Lung (tissue), 11 donors: ENCODE measurements at regions not wholly inside any gene's neighbourhood (a gene's known extent, or its start where the extent isn't known, plus 50 kb on each side); places are given as distances from the start of the nearest gene placed in this dataset.
A peak's percentile ranks its signal among the peaks of the same experiment; 100 is the strongest.

ENCODE experiments used
- ATAC-seq: fragments of 200-7000 bp; cut with Tn5 transposase; one replicate; pipeline ENCODE4 v1.9.1; 2020; ENCODE audit warnings: moderate number of reproducible peaks; ENCODE audit not compliant: insufficient read depth, low FRiP score
- DNase-seq, 3 donors: peaks; one replicate each; pipeline ENCODE4 v3.0.0-alpha.2; 2013 to 2017
- H3K27ac ChIP-seq, 2 donors: one replicate each; pipeline ENCODE4 v1.5.1; 2013; ENCODE audit warnings: mild to moderate bottlenecking in 2 of 2, moderate library complexity in 2 of 2, control low read depth in 1 of 2, inconsistent platforms in 1 of 2, low read depth in 1 of 2, low read length in 1 of 2
- H3K27me3 ChIP-seq, 3 donors: one replicate each; pipeline ENCODE4 v1.5.1; 2013; ENCODE audit warnings: low read length in 2 of 3; ENCODE audit not compliant: control insufficient read depth in 3 of 3, insufficient read depth in 3 of 3
- H3K36me3 ChIP-seq, 4 donors: one replicate each; pipeline ENCODE4 v1.5.1; 2013; ENCODE audit warnings: low read length in 4 of 4, mild to moderate bottlenecking in 1 of 4, moderate library complexity in 1 of 4; ENCODE audit not compliant: control insufficient read depth in 4 of 4, insufficient read depth in 4 of 4
- H3K4me1 ChIP-seq, 5 donors: one replicate each; pipeline ENCODE4 v1.5.1; 2013; ENCODE audit warnings: low read length in 5 of 5, mild to moderate bottlenecking in 2 of 5, moderate library complexity in 1 of 5; ENCODE audit not compliant: control insufficient read depth in 5 of 5, insufficient read depth in 5 of 5
- H3K4me3 ChIP-seq: one replicate; pipeline ENCODE4 v1.5.1; 2013; ENCODE audit warnings: mild to moderate bottlenecking, control low read depth, moderate library complexity
- H3K9ac ChIP-seq, 2 donors: one replicate each; pipeline ENCODE4 v1.5.1; 2013; ENCODE audit warnings: low read length in 2 of 2, control low read depth in 1 of 2; ENCODE audit not compliant: insufficient read depth in 1 of 2
- H3K9me3 ChIP-seq, 4 donors: one replicate each; pipeline ENCODE4 v1.5.1; 2013; ENCODE audit warnings: low read length in 3 of 4, mild to moderate bottlenecking in 1 of 4, moderate library complexity in 1 of 4; ENCODE audit not compliant: control insufficient read depth in 4 of 4, insufficient read depth in 3 of 4
- WGBS, 2 donors: extraction: QIAGEN DNeasy Blood & Tissue Kit; methylation state at CpG; one replicate each; pipeline ENCODE4 v1.1.7; 2013; 5-methylcytosine and 5-hydroxymethylcytosine counted together
- TF ChIP-seq, protein P1 (sequence below): IDR thresholded peaks from 2 replicates; pipeline ENCODE4 v1.5.1; 2012; ENCODE audit warnings: mild to moderate bottlenecking; ENCODE audit errors: control extremely low read depth, extremely low read depth
- donor health status: control.
- donor health status: control.
- donor health status: Bipolar disorder and iron deficiency.
- donor health status: healthy.
- donor health status: DM: yes; HTN: yes; CAD: no.

DNA sequence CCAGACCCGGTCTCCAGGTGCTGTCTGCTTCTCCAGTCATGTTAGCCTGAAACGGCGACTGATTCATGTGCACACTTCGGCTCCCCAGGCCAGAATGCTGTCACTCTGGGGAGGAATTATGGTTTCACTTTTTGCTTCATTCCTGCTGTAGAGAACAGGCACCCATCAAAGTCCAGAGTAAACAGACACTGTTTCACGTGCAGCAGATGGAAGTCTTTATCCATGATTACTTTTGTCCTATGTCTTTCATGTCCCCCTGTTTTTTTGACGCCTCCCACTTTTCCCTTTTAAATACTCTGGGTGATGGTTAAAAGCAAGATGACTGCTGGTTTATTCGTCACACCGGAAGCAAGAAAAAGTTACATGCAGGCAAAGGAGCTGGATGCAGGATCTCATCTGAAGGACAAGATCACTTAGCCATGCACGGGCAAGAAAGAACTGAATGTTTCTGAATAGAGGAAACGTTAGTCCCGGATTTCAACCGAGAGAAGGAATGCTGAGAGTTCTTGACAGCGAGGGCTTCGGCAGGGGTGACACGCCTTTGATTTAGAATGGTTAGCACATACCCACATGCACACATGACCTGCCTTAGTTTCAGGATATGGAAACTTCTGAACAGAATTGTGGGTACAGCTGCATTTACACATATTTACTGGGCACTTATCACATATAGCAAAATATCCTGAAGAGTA, 250.0 kb upstream of the KLF6 start:
- H3K27me3 ChIP-seq = no peaks in the 10 kb centered on the region
- H3K4me3 ChIP-seq = no peak overlapping the region
- WGBS, 2 donors = 14 to 19% methylated on average over 15 of the region's 15 CpGs
- H3K4me1 ChIP-seq = peaks cover 0 to 8% (median 2%) of the 10 kb centered on the region in 5 donors
- peak; percentile 53 for ATAC-seq
- H3K27ac ChIP-seq = peak overlapping the region; percentile 51 to 74
- peak; percentile 51 to 65 (median 53) for DNase-seq
- H3K36me3 ChIP-seq = no peaks in the 10 kb centered on the region
- no peak overlapping the region for H3K9ac ChIP-seq
- TF ChIP-seq, protein P1, sequence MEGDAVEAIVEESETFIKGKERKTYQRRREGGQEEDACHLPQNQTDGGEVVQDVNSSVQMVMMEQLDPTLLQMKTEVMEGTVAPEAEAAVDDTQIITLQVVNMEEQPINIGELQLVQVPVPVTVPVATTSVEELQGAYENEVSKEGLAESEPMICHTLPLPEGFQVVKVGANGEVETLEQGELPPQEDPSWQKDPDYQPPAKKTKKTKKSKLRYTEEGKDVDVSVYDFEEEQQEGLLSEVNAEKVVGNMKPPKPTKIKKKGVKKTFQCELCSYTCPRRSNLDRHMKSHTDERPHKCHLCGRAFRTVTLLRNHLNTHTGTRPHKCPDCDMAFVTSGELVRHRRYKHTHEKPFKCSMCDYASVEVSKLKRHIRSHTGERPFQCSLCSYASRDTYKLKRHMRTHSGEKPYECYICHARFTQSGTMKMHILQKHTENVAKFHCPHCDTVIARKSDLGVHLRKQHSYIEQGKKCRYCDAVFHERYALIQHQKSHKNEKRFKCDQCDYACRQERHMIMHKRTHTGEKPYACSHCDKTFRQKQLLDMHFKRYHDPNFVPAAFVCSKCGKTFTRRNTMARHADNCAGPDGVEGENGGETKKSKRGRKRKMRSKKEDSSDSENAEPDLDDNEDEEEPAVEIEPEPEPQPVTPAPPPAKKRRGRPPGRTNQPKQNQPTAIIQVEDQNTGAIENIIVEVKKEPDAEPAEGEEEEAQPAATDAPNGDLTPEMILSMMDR = no peak
- H3K9me3 ChIP-seq = no peaks in the 10 kb centered on the region

- Histone ChIP-seq H3K4me1 (peaks cover 0 to 9% (median 6%) of the 10 kb centered on the region in 5 donors), H3K27ac (no peak overlapping the region), H3K9ac (no peak overlapping the region), H3K4me3 (no peak overlapping the region), H3K9me3 (no peaks in the 10 kb centered on the region), H3K36me3 (no peaks in the 10 kb centered on the region), H3K27me3 (no peaks in the 10 kb centered on the region)
- TF ChIP-seq, protein P1 = no peak
- ATAC-seq (no peak), DNase-seq (no peak)
- 88 to 95% methylated on average over 8 of the region's 8 CpGs for WGBS, 2 donors
These were observed 248.4 kb upstream of the KLF6 start for GRCh38 chr10:4033341-4033896.

- 71 to 87% methylated on average over 8 of the region's 8 CpGs for WGBS, 2 donors
- Histone ChIP-seq H3K27me3 (no peaks in the 10 kb centered on the region), H3K4me1 (peaks cover 0 to 13% (median 3%) of the 10 kb centered on the region in 5 donors), H3K36me3 (no peaks in the 10 kb centered on the region), H3K9me3 (no peaks in the 10 kb centered on the region), H3K9ac (no peak overlapping the region), H3K27ac (no peak overlapping the region), H3K4me3 (no peak overlapping the region)
- no peak for ATAC-seq
- no peak for DNase-seq
- TF ChIP-seq, protein P1 = no peak
These were observed 244.9 kb upstream of the KLF6 start for GRCh38 chr10:4029866-4030265.
